GM18909 (cell line): ENCODE measurements at regions not wholly inside any gene's neighbourhood (a gene's known extent, or its start where the extent isn't known, plus 50 kb on each side); places are given as distances from the start of the nearest gene placed in this dataset.

ENCODE experiments used
- ATAC-seq: cut with Tn5 transposase; IDR thresholded peaks from one replicate; pipeline ENCODE4 v1.9.1; 2021; ENCODE audit warnings: mild to moderate bottlenecking; ENCODE audit not compliant: unreplicated experiment, poor library complexity

- no peak for ATAC-seq
Observed at GRCh38 chr20:7458459-7458858, 481.8 kb downstream of the HAO1 start.

- no peak for ATAC-seq
Observed at GRCh38 chr20:7459083-7459482, 481.2 kb downstream of the HAO1 start.

GRCh38 chr20:7463290-7463689, 477.0 kb downstream of the HAO1 start:
- ATAC-seq, result no peak

- ATAC-seq, result no peak
Observed at GRCh38 chr20:7470912-7471311, 469.3 kb downstream of the HAO1 start.

GRCh38 chr20:7490288-7490687, 450.0 kb downstream of the HAO1 start:
- no peak for ATAC-seq

GRCh38 chr20:7492257-7492656, 448.0 kb downstream of the HAO1 start:
- no peak for ATAC-seq

GRCh38 chr20:7493311-7493710, 446.9 kb downstream of the HAO1 start:
- ATAC-seq, result no peak

GRCh38 chr20:7496394-7496991, 443.8 kb downstream of the HAO1 start:
- ATAC-seq, result no peak

GRCh38 chr20:7497985-7498384, 442.3 kb downstream of the HAO1 start:
- ATAC-seq, result no peak

- no peak for ATAC-seq
Observed at GRCh38 chr20:7499201-7499600, 441.1 kb downstream of the HAO1 start.

- ATAC-seq, result no peak
Observed at GRCh38 chr20:7500231-7500663, 440.0 kb downstream of the HAO1 start.

- no peak for ATAC-seq
Observed at GRCh38 chr20:7503501-7503900, 436.8 kb downstream of the HAO1 start.

GRCh38 chr20:7505152-7505834, 435.0 kb downstream of the HAO1 start:
- ATAC-seq, result peak; percentile 74

GRCh38 chr20:7505835-7506221, 434.4 kb downstream of the HAO1 start:
- peak; percentile 22 for ATAC-seq

- ATAC-seq, result no peak
Observed at GRCh38 chr20:7516621-7517111, 423.6 kb downstream of the HAO1 start.

GRCh38 chr20:7520361-7520760, 419.9 kb downstream of the HAO1 start:
- no peak for ATAC-seq

GRCh38 chr20:7523288-7523687, 417.0 kb downstream of the HAO1 start:
- no peak for ATAC-seq

GRCh38 chr20:7540018-7540417, 400.2 kb downstream of the HAO1 start:
- ATAC-seq, result no peak

GRCh38 chr20:7540923-7541322, 399.3 kb downstream of the HAO1 start:
- ATAC-seq, result no peak

GRCh38 chr20:7571101-7571500, 369.2 kb downstream of the HAO1 start:
- no peak for ATAC-seq

- no peak for ATAC-seq
Observed at GRCh38 chr20:7571521-7572055, 368.7 kb downstream of the HAO1 start.

GRCh38 chr20:7579888-7580287, 360.4 kb downstream of the HAO1 start:
- no peak for ATAC-seq
